Right lobe of liver (tissue), 4 donors: ENCODE measurements at regions not wholly inside any gene's neighbourhood (a gene's known extent, or its start where the extent isn't known, plus 50 kb on each side); places are given as distances from the start of the nearest gene placed in this dataset.

Experiments used
- POLR2A ChIP-seq: fragments of 450-650 bp; IDR thresholded peaks from one replicate; pipeline ENCODE4 v1.6.1; 2017; ENCODE audit warnings: antibody characterized with exemption, mild to moderate bottlenecking
- TF ChIP-seq, protein P1 (sequence below), 4 donors: fragments of 200-600 bp in 3 of 4; fragments of 450-650 bp in 1 of 4; IDR thresholded peaks; one replicate each; pipeline versions ENCODE4 v1.5.1 to v1.8.0; 2016 to 2022; ENCODE audit warnings: antibody characterized with exemption in 4 of 4, mild to moderate bottlenecking in 2 of 4
- donor health status: DM: no; HTN: no; CAD: no.
- donor health status: DM: no; HTN: no; CAD: no.
- donor health status: DM: no; HTN: yes; CAD: no.

DNA sequence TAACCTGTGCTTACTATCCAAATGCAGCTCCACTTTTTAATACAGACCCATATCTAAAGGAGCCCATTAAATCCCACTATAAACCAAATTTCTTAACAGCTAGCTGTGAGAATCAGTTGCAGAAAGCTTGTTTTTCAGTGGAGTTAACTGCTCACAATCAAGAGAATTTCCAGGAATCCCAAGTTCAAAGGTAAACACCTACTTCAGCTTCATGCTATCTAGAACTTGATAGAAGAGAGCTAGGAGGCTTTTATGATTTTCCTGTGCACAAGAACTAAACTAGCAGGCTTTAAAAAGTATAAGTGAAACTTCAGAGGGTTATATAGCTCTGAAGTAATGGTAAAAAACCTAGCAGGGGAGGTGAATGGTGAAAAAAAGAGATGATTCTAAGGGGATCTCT is 96.2 kb upstream of the PABPC4L start:
- no peak for TF ChIP-seq POLR2A
- TF ChIP-seq, protein P1, sequence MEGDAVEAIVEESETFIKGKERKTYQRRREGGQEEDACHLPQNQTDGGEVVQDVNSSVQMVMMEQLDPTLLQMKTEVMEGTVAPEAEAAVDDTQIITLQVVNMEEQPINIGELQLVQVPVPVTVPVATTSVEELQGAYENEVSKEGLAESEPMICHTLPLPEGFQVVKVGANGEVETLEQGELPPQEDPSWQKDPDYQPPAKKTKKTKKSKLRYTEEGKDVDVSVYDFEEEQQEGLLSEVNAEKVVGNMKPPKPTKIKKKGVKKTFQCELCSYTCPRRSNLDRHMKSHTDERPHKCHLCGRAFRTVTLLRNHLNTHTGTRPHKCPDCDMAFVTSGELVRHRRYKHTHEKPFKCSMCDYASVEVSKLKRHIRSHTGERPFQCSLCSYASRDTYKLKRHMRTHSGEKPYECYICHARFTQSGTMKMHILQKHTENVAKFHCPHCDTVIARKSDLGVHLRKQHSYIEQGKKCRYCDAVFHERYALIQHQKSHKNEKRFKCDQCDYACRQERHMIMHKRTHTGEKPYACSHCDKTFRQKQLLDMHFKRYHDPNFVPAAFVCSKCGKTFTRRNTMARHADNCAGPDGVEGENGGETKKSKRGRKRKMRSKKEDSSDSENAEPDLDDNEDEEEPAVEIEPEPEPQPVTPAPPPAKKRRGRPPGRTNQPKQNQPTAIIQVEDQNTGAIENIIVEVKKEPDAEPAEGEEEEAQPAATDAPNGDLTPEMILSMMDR (IDR thresholded peaks at IDR 0.05) = no peak
